H9 (cell line): ENCODE measurements at regions not wholly inside any gene's neighbourhood (a gene's known extent, or its start where the extent isn't known, plus 50 kb on each side); places are given as distances from the start of the nearest gene placed in this dataset.

Experiments used
- DNase-seq: peaks from one replicate; pipeline ENCODE4 v3.0.0-alpha.2; 2017
- H2AFZ ChIP-seq: one replicate; pipeline ENCODE4 v1.6.1; 2013; ENCODE audit warnings: mild to moderate bottlenecking, low read length, control low read depth, moderate library complexity
- H2AK5ac ChIP-seq: 2 replicates; pipeline ENCODE4 v1.6.1; 2013; ENCODE audit warnings: low read length, control low read depth, mixed read lengths; ENCODE audit not compliant: insufficient read length
- H2BK120ac ChIP-seq: one replicate; pipeline ENCODE4 v1.6.1; 2013; ENCODE audit warnings: low read depth, mild to moderate bottlenecking, low read length, control low read depth, inconsistent platforms; ENCODE audit not compliant: poor library complexity, severe bottlenecking
- H2BK12ac ChIP-seq: 2 replicates; pipeline ENCODE4 v1.6.1; 2013; ENCODE audit warnings: low read length, control low read depth, mixed read lengths, low read depth; ENCODE audit not compliant: insufficient read length
- H2BK15ac ChIP-seq: 2 replicates; pipeline ENCODE4 v1.6.1; 2013; ENCODE audit warnings: low read depth, low read length, control low read depth
- H2BK20ac ChIP-seq: one replicate; pipeline ENCODE4 v1.6.1; 2013; ENCODE audit warnings: low read depth, mild to moderate bottlenecking, low read length, control low read depth, inconsistent platforms; ENCODE audit not compliant: poor library complexity, severe bottlenecking
- H2BK5ac ChIP-seq: 2 replicates; pipeline ENCODE4 v1.6.1; 2013; ENCODE audit warnings: low read length, control low read depth, mixed read lengths; ENCODE audit not compliant: insufficient read length
- H3K14ac ChIP-seq: 2 replicates; pipeline ENCODE4 v1.6.1; 2013; ENCODE audit warnings: low read length, control low read depth; ENCODE audit not compliant: insufficient read depth
- H3K18ac ChIP-seq: 2 replicates; pipeline ENCODE4 v1.6.1; 2013; ENCODE audit warnings: low read depth, mild to moderate bottlenecking, mixed read lengths, low read length, control low read depth; ENCODE audit not compliant: insufficient read length
- H3K23ac ChIP-seq: 2 replicates; pipeline ENCODE4 v1.6.1; 2013; ENCODE audit warnings: low read length, control low read depth, mixed read lengths, low read depth; ENCODE audit not compliant: insufficient read length
- H3K23me2 ChIP-seq: 2 replicates; pipeline ENCODE4 v1.6.1; 2013; ENCODE audit warnings: low read depth, mild to moderate bottlenecking, mixed read lengths, low read length, control low read depth; ENCODE audit not compliant: insufficient read length, poor library complexity, severe bottlenecking
- H3K27ac ChIP-seq: 2 replicates; pipeline ENCODE4 v1.5.1; 2013; ENCODE audit warnings: low read length, control low read depth, mixed read lengths, low read depth; ENCODE audit not compliant: insufficient read length
- H3K27me3 ChIP-seq: 2 replicates; pipeline ENCODE4 v1.6.1; 2013; ENCODE audit warnings: low read length, control low read depth, inconsistent platforms; ENCODE audit not compliant: insufficient read depth
- H3K4ac ChIP-seq: 2 replicates; pipeline ENCODE4 v1.6.1; 2013; ENCODE audit warnings: low read depth, mild to moderate bottlenecking, control low read depth, inconsistent platforms, low read length, moderate library complexity
- H3K4me1 ChIP-seq: 2 replicates; pipeline ENCODE4 v1.6.1; 2013; ENCODE audit warnings: low read length, control low read depth, inconsistent platforms; ENCODE audit not compliant: insufficient read depth
- H3K4me2 ChIP-seq: 2 replicates; pipeline ENCODE4 v1.6.1; 2013; ENCODE audit warnings: low read length, control low read depth, mixed read lengths; ENCODE audit not compliant: insufficient read length, insufficient read depth
- H3K56ac ChIP-seq: 2 replicates; pipeline ENCODE4 v1.6.1; 2013; ENCODE audit warnings: low read depth, mild to moderate bottlenecking, mixed read lengths, low read length, control low read depth; ENCODE audit not compliant: insufficient read length
- H3K79me1 ChIP-seq: 2 replicates; pipeline ENCODE4 v1.6.1; 2013; ENCODE audit warnings: low read depth, mild to moderate bottlenecking, moderate library complexity, low read length, control low read depth, inconsistent platforms; ENCODE audit not compliant: insufficient read depth, poor library complexity, severe bottlenecking
- H3K79me2 ChIP-seq: 2 replicates; pipeline ENCODE4 v1.6.1; 2013; ENCODE audit warnings: low read length, control low read depth, inconsistent platforms; ENCODE audit not compliant: insufficient read depth
- H3K9ac ChIP-seq: 2 replicates; pipeline ENCODE4 v1.6.1; 2013; ENCODE audit warnings: low read length, control low read depth, mixed read lengths; ENCODE audit not compliant: insufficient read length; ENCODE audit errors: extremely low read depth
- H3K9me3 ChIP-seq: one replicate; pipeline ENCODE4 v1.6.1; 2013; ENCODE audit warnings: low read depth, low read length, inconsistent platforms; ENCODE audit not compliant: control insufficient read depth
- H3T11ph ChIP-seq: one replicate; pipeline ENCODE4 v1.6.1; 2013; ENCODE audit warnings: mild to moderate bottlenecking, low read length, control low read depth, inconsistent platforms
- H4K20me1 ChIP-seq: one replicate; pipeline ENCODE4 v1.6.1; 2013; ENCODE audit not compliant: control insufficient read depth, insufficient read length, insufficient read depth
- H4K5ac ChIP-seq: 2 replicates; pipeline ENCODE4 v1.6.1; 2013; ENCODE audit warnings: low read depth, mild to moderate bottlenecking, mixed read lengths, low read length, control low read depth; ENCODE audit not compliant: insufficient read length
- H4K8ac ChIP-seq: replicated peaks from 2 replicates; pipeline ENCODE4 v1.6.1; 2013; ENCODE audit warnings: low read length, control low read depth, mixed read lengths, low read depth; ENCODE audit not compliant: insufficient read length
- H4K91ac ChIP-seq: 2 replicates; pipeline ENCODE4 v1.6.1; 2013; ENCODE audit warnings: low read depth, mild to moderate bottlenecking, moderate library complexity, mixed read lengths, low read length, control low read depth; ENCODE audit not compliant: insufficient read length
- H3K27ac Mint-ChIP-seq, 3 experiments: 2 replicates in 2 of 3; 3 replicates in 1 of 3; pipeline ENCODE4 v1.8.0; 2020 to 2021; ENCODE audit warnings: mixed read lengths in 3 of 3, mild to moderate bottlenecking in 1 of 3, moderate library complexity in 1 of 3
- H3K27me3 Mint-ChIP-seq: 2 replicates; pipeline ENCODE4 v1.8.0; 2021; ENCODE audit warnings: low read depth, mild to moderate bottlenecking, moderate library complexity, mixed read lengths
- H3K36me3 Mint-ChIP-seq, 3 experiments: 2 replicates in 2 of 3; 3 replicates in 1 of 3; pipeline ENCODE4 v1.8.0; 2020 to 2021; ENCODE audit warnings: low read depth in 3 of 3, mixed read lengths in 3 of 3; ENCODE audit not compliant: insufficient read depth in 1 of 3
- H3K4me1 Mint-ChIP-seq, 2 experiments: 2 replicates each; pipeline ENCODE4 v1.8.0; 2020; ENCODE audit warnings: mixed read lengths in 2 of 2
- H3K4me3 Mint-ChIP-seq, 2 experiments: 2 replicates in 1 of 2; 3 replicates in 1 of 2; pipeline ENCODE4 v1.8.0; 2020 to 2021; ENCODE audit warnings: mild to moderate bottlenecking in 2 of 2, mixed read lengths in 2 of 2, moderate library complexity in 1 of 2
- H3K9me3 Mint-ChIP-seq, 2 experiments: 2 replicates in 1 of 2; 3 replicates in 1 of 2; pipeline ENCODE4 v1.8.0; 2020; ENCODE audit warnings: mild to moderate bottlenecking in 2 of 2, mixed read lengths in 2 of 2, moderate library complexity in 1 of 2
- WGBS: extraction: QIAGEN DNeasy Blood & Tissue Kit; methylation state at CpG from one replicate; pipeline ENCODE4 v1.1.7; 2013; ENCODE audit warnings: missing lambda C conversion rate, low lambda C conversion rate, mixed read lengths; ENCODE audit not compliant: insufficient read length; ENCODE audit errors: extremely low coverage; 5-methylcytosine and 5-hydroxymethylcytosine counted together
- TF ChIP-seq, protein P1 (sequence below): fragments of 200-600 bp; sonication (generic); conservative IDR thresholded peaks from 3 replicates; pipeline ENCODE4 v1.8.0; 2021; ENCODE audit warnings: antibody characterized with exemption, mild to moderate bottlenecking

DNA sequence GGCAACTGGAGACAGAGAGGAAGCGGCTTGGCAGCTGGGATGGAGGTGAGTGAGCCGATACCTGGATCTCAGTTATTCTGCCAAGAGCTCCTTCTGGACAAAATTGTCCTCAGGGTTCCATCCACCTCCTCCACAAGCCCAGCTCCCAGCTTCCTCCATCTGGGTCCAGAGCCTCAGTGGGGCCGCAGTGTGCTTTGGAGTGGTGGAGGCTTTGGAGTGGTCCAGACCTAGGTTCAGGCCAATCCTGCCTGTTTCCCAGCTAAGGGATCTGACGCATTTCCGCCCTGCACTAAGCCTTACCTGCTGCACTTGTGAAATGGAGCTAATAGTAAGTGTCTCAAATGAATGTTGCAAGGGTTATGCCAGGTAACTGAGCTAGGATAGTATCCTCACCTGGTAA lies 355.7 kb upstream of the SHH start:
- H3T11ph ChIP-seq: no peak overlapping the region
- Mint-ChIP-seq H3K36me3 (no peaks in the 10 kb centered on the region), H3K27me3 (peaks cover 17% of the 10 kb centered on the region), H3K4me3 (no peak overlapping the region), H3K4me1 (peaks cover 6 to 11% of the 10 kb centered on the region in 2 experiments), H3K27ac (no peak overlapping the region), H3K9me3 (no peaks in the 10 kb centered on the region)
- no peak overlapping the region for H3K23ac ChIP-seq
- no peak overlapping the region for H3K27ac ChIP-seq
- no CpG with 5 or more reads among the region's 5 CpGs for WGBS
- H3K4me2 ChIP-seq: no peak overlapping the region
- H3K14ac ChIP-seq: no peak overlapping the region
- H2BK20ac ChIP-seq: no peak overlapping the region
- H3K18ac ChIP-seq: no peak overlapping the region
- no peak overlapping the region for H3K4ac ChIP-seq
- H2AK5ac ChIP-seq: no peak overlapping the region
- no peak overlapping the region for H3K9ac ChIP-seq
- no peaks in the 10 kb centered on the region for H3K9me3 ChIP-seq
- no peak overlapping the region for H2BK12ac ChIP-seq
- no peaks in the 10 kb centered on the region for H4K20me1 ChIP-seq
- H4K8ac ChIP-seq: no peak overlapping the region
- no peak overlapping the region for H3K56ac ChIP-seq
- H2BK120ac ChIP-seq: no peak overlapping the region
- no peaks in the 10 kb centered on the region for H3K27me3 ChIP-seq
- no peaks in the 10 kb centered on the region for H3K79me2 ChIP-seq
- H2BK5ac ChIP-seq: no peak overlapping the region
- H3K79me1 ChIP-seq: no peaks in the 10 kb centered on the region
- no peak overlapping the region for H4K91ac ChIP-seq
- H2BK15ac ChIP-seq: no peak overlapping the region
- no peak overlapping the region for H4K5ac ChIP-seq
- DNase-seq: no peak
- TF ChIP-seq, protein P1, sequence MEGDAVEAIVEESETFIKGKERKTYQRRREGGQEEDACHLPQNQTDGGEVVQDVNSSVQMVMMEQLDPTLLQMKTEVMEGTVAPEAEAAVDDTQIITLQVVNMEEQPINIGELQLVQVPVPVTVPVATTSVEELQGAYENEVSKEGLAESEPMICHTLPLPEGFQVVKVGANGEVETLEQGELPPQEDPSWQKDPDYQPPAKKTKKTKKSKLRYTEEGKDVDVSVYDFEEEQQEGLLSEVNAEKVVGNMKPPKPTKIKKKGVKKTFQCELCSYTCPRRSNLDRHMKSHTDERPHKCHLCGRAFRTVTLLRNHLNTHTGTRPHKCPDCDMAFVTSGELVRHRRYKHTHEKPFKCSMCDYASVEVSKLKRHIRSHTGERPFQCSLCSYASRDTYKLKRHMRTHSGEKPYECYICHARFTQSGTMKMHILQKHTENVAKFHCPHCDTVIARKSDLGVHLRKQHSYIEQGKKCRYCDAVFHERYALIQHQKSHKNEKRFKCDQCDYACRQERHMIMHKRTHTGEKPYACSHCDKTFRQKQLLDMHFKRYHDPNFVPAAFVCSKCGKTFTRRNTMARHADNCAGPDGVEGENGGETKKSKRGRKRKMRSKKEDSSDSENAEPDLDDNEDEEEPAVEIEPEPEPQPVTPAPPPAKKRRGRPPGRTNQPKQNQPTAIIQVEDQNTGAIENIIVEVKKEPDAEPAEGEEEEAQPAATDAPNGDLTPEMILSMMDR: no peak
- H3K4me1 ChIP-seq: no peaks in the 10 kb centered on the region
- no peak overlapping the region for H2AFZ ChIP-seq
- no peaks in the 10 kb centered on the region for H3K23me2 ChIP-seq
